NCI-H1092 treated with DMSO at 0.1 percent for 48 hours (cell line): ENCODE measurements at regions not wholly inside any gene's neighbourhood (a gene's known extent, or its start where the extent isn't known, plus 50 kb on each side); places are given as distances from the start of the nearest gene placed in this dataset.
"Not testable (repeated sequence)": the region's sequence is repeated elsewhere in the genome, so short reads cannot be mapped to it uniquely, and the experiment has no call there.

Experiments
- DNase-seq: peaks from one replicate; lab custom pipeline; 2025; lab: John Stamatoyannopoulos, UW

- no peak for DNase-seq
Measured at GRCh38 chrX:139039041-139039440, 327.5 kb upstream of the FGF13 start.

GRCh38 chrX:139026811-139027210 lies 315.3 kb upstream of the FGF13 start:
- DNase-seq = no peak

DNA sequence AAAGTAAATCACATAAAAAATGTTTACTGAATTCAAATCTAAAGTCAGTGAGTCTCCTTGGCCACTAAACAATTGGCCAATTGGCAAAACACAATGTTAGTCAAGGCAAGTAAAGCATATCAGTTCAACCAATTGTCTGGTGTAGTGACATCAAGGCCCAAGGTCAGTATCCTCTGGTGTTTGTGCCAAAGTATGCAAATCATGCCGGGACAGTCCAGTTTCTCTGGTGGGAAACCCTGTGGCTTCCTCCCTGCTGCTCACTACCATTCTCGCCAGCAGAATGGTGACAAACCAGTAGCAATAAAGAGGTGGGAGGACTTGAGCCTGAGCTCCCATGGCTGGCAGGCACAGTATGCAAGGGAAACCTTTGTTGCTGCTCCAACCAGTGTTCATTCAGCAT lies 314.9 kb upstream of the FGF13 start:
- DNase-seq = no peak

DNA sequence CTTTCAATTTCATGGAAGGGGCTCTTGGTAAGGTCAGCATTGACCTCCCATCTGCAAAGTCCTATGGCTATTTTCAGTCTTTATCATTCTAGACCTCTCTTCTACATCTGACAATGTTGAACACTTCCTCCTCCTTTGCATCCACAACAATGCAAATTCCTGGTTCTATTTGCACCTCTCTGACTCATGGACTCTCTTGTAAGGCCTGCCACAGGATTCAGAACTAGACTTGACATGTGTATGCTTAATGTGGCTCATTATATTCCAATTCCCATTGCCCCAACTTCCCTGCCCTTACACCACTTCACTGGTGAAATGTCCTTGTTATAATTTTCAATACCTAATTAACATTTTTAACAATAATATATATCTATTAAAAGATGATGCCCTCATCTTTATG lies 314.3 kb upstream of the FGF13 start:
- DNase-seq = no peak

- DNase-seq = no peak
Measured at GRCh38 chrX:139023531-139023930, 312.0 kb upstream of the FGF13 start.

DNA sequence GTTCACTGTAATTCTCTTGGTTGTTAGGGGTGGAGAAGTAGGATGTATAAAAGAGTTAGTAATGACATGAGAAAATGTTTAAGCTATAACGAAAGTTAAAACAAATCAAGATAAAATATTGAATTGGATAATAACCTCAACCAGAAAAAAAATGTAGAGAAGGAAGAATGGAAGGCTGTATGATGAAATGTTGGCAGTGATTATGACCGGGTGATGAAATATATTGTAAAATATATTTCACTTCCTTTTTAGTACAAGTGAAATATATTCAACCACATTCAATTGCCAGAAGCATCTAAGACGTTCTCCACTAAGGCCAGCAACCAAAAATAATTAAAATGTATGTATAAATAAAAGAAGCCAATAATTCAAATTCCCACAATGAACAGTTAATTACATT lies 309.3 kb upstream of the FGF13 start:
- DNase-seq = no peak

DNA sequence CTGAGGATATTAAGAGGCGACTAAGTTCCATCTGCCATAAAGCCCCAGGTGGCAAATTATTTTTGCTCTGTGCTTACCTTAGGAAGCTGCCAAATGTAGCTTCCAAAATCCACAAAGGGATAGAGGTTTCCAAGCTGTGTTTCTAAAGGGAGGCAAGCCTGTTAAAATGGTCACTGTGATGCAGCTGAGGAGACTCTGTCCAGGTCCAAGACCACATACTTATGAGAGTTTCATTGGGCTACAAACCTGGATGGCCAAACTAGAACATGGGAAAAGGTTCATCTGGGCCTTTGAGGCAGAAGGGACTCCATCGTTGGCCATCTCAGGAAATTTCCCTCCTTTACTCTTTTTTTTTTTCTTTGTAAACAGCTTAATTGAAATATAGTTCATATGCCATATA lies 306.9 kb upstream of the FGF13 start:
- DNase-seq = no peak

DNA sequence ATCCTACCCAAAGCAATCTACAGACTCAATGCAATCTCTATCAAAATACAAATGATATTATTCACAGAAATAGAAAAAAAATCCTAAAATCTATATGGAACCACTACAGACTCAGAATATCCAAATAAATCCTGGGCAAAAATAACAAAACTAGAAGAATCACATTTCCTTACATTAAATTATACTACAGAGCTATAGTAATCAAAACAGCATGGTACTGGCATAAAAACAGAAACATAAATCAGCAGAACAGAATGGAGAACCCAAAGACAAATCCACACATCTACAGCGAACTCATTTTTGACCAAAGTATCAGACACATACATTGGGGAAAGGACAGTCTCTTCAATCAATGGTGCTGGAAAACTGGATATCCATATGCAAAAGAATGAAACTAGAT lies 304.1 kb upstream of the FGF13 start:
- DNase-seq = no peak

GRCh38 chrX:139008185-139008584 lies 296.7 kb upstream of the FGF13 start:
- no peak for DNase-seq

GRCh38 chrX:139003856-139004527 lies 292.5 kb upstream of the FGF13 start:
- not testable (repeated sequence) for DNase-seq

- no peak for DNase-seq
Measured at GRCh38 chrX:139002319-139002718, 290.8 kb upstream of the FGF13 start.

GRCh38 chrX:138996268-138996667 lies 284.8 kb upstream of the FGF13 start:
- no peak for DNase-seq

DNA sequence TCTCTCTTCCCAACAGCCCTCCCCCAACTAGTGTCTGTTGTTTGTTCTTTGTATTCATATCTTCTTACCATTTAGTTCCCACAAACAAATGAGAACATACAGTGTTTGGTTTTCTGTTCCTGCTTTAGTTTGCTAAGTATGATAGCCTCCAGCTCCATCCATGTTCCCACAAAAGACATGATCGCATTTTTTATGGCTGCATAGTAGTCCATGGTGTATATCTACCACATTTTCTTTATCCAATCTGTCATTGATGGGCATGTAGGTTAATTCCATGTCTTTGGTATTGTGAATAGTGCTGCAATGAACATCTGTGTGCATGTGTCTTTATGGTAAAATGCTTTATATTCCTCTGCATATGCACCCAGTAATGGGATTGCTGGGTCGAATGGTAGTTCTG lies 283.9 kb upstream of the FGF13 start:
- no peak for DNase-seq

DNA sequence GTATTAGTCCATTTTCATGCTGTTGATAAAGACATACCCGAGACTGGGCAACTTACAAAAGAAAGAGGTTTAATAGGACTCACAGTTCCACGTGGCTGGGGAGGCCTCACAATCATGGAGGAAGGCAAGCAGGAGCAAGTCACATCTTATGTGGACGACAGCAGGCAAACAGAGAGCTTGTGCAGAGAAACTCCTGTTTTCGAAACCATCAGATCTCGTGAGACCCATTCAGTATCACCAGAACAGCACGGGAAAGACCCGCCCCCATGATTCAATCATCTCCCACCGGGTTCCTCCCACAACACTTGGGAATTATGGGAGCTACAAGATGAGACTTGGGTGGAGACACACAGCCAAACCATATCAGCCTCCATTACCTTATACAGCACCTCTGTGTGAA lies 278.9 kb upstream of the FGF13 start:
- not testable (repeated sequence) for DNase-seq

GRCh38 chrX:138986866-138987265 lies 275.3 kb upstream of the FGF13 start:
- DNase-seq = no peak

- DNase-seq = no peak
Measured at GRCh38 chrX:138986235-138986634, 274.7 kb upstream of the FGF13 start.

DNA sequence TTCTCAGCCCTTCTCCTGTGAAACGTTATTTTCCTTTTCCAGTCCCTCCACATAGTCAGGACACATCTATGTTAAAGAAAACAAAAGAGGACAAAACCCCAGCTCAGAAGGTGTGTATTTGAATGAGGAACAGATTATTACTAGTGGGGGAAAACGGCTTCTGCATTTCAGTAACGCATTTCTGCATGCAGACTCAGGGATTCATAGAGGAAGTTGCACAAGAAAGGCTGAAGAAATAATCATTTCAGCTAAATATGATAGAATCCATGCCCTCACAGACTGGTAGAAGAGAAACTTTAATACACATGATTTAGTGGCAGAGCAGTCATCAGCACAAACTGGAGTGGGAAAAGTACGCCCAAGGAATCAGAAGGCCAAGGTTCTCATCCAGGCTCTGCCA lies 270.8 kb upstream of the FGF13 start:
- no peak for DNase-seq

DNA sequence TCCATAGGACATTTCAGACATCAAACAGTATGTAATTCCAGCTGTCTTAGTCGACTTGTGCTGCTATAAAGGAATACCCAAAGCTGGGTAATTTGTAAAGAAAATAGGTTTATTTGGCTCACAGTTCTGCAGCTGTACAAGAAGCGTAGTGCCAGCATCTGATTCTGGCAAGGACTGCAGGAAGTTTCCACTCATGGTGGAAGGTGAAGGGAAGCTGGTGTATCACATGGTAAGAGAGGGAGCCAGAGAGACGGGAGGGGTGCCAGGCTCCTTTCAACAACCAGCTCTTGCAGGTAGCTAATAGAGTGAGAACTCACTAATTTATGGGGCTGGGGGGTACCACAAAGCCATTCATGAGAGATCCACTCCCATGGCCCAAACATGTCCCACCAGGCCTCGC lies 253.0 kb upstream of the FGF13 start:
- DNase-seq = no peak

DNA sequence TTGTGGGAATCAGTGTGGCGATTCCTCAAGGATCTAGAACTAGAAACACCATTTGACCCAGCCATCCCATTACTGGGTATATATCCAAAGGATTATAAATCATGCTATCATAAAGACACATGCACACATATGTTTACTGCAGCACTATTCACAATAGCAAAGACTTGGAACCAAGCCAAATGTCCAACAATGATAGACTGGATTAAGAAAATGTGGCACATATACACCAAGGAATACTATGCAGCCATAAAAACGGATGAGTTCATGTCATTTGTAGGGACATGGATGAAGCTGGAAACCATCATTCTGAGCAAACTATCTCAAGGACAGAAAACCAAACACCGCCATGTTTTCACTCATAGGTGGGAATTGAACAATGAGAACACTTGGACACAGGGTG lies 250.9 kb upstream of the FGF13 start:
- DNase-seq = not testable (repeated sequence)

- no peak for DNase-seq
Measured at GRCh38 chrX:138954976-138955375, 243.5 kb upstream of the FGF13 start.

DNA sequence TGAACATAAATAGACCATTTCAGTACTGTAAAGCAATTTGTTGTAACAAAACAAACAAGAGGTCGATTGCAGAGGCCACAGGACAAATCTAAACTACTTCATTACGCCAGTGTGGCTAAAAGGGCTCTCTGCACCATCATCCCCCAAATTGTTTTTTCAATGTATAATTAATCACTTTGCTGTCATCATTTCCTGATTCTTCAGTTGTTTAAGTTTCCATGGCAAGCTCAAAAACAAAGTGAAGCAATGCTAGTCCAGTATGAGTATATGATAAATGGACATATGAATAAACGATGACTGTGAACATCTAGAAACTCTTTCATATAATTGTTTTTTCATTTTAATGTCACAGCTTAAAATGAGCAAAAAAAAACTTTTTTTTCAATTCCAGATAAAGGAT lies 235.4 kb upstream of the FGF13 start:
- DNase-seq = no peak

DNA sequence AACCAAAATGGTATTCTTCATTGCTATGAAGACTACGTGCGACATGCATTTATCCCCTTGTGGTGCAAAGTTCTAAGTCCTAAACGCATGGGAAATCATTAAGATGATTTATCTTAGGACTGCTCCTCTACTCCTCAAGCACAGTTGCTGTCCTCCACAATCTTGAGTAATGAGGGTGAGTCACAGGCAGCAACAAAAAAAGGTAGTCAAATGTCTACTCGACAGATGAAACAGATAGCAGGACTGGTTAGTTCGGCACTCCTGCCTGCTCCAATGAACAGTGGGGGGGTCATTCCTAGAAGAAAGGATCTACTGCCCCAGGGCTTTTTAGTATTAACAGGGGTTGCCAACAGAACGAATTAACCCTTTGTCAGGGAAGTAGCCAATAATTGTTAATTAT lies 233.7 kb upstream of the FGF13 start:
- no peak for DNase-seq

DNA sequence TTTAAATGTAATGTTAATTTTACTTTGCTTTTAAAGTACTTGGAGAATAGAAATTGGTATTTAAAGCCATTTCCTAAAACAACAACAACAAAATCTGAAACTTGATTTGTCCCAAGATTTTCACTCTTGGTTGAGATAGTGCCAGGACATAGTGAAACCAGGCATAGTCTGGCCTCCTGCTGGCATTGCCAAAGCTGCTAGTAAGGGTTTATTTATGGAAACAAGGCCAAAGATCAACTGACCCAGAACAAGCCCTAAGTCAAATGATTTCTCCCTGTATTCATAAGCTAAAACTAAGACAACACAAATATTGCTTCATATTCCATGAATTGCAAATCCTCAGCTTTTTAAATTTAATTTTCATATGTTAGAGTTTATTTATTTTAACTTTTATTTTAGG lies 227.5 kb upstream of the FGF13 start:
- DNase-seq = no peak

DNA sequence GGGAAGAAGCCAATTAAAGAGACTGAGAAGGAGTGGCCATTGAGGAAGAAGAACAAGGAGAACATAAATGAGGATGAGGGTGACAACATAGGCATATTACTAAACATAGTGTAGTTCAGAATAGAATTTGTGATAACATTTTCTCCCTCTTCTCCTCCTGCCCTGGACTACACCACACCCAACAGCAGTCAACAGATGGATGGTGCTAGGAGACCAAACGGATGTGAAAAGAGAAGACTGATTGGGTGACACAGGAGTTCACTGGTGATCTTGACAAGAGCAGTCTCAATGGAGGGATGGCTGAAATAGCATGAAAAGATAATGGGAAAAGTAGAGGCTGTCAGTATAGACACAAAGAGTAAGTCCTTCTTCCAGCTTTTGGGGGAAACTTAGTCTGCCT lies 226.5 kb upstream of the FGF13 start:
- DNase-seq = no peak

- DNase-seq = no peak
Measured at GRCh38 chrX:138931212-138931611, 219.7 kb upstream of the FGF13 start.
